ENCODE measurements at regions not wholly inside any gene's neighbourhood (a gene's known extent, or its start where the extent isn't known, plus 50 kb on each side); places are given as distances from the start of the nearest gene placed in this dataset.

- TF ChIP-seq, protein P1, sequence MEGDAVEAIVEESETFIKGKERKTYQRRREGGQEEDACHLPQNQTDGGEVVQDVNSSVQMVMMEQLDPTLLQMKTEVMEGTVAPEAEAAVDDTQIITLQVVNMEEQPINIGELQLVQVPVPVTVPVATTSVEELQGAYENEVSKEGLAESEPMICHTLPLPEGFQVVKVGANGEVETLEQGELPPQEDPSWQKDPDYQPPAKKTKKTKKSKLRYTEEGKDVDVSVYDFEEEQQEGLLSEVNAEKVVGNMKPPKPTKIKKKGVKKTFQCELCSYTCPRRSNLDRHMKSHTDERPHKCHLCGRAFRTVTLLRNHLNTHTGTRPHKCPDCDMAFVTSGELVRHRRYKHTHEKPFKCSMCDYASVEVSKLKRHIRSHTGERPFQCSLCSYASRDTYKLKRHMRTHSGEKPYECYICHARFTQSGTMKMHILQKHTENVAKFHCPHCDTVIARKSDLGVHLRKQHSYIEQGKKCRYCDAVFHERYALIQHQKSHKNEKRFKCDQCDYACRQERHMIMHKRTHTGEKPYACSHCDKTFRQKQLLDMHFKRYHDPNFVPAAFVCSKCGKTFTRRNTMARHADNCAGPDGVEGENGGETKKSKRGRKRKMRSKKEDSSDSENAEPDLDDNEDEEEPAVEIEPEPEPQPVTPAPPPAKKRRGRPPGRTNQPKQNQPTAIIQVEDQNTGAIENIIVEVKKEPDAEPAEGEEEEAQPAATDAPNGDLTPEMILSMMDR (IDR thresholded peaks at IDR 0.05; ENCODE audit: insufficient read depth, low read depth, low read length), result no peak
- no peak for TF ChIP-seq EZH2 (IDR thresholded peaks at IDR 0.05; ENCODE audit: insufficient read depth, low read length)
Observed at GRCh38 chr1:234855851-234856250, 245.9 kb upstream of the IRF2BP2 start.

All from astrocyte (in vitro differentiated cells and primary cell).